Esophagus squamous epithelium (tissue), 4 donors: ENCODE measurements at regions not wholly inside any gene's neighbourhood (a gene's known extent, or its start where the extent isn't known, plus 50 kb on each side); places are given as distances from the start of the nearest gene placed in this dataset.

ENCODE experiments used
- CTCF ChIP-seq, 6 experiments: fragments of 450-650 bp in 4 of 6; fragments of 200-600 bp in 2 of 6; sonication (generic) in 2 of 6; IDR thresholded peaks; one replicate each; pipeline ENCODE4 v1.5.1; 2016 to 2019; ENCODE audit warnings: antibody characterized with exemption in 6 of 6, mild to moderate bottlenecking in 4 of 6, moderate library complexity in 4 of 6
- POLR2A ChIP-seq, 4 donors: fragments of 450-650 bp; IDR thresholded peaks; one replicate each; pipeline ENCODE4 v1.6.1; 2017; ENCODE audit warnings: antibody characterized with exemption in 4 of 4, mild to moderate bottlenecking in 4 of 4, moderate library complexity in 3 of 4

DNA sequence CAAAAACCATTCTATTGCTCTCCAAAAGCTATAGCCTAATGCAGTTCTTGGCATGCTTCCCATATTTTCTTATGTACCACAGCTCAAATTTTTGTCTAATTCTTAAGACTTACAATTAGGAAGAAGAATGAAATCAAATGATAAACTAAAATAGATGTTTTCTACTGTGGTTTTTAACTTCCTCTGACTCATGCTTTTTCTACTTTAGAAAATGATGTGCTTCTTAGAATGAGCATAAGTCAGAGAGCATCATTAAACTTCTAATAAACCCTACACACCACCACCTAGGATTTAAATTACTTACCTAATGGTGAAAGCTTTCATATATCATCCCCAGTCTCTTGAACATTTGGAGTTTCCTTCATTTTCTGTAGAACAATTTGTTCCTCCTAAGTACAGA, 217.0 kb upstream of the NDST3 start:
- TF ChIP-seq CTCF (IDR thresholded peaks at IDR 0.05) (no peak), POLR2A (IDR thresholded peaks at IDR 0.05) (no peak)
